Activated naive CD8-positive, alpha-beta T cell treated with anti-CD3 and anti-CD28 coated beads, Interleukin-2, amount 10 ng/mL, durations not matched to agents 7 days and 5 days (primary cell): ENCODE measurements at regions not wholly inside any gene's neighbourhood (a gene's known extent, or its start where the extent isn't known, plus 50 kb on each side); places are given as distances from the start of the nearest gene placed in this dataset.
A peak's percentile ranks its signal among the peaks of the same experiment; 100 is the strongest.

Experiments used
- ATAC-seq: fragments of 150-1000 bp; cut with Tn5 transposase; one replicate; pipeline ENCODE4 v1.10.0; 2021; ENCODE audit warnings: low read depth, moderate library complexity
- POLR2A ChIA-PET: fragments of 350-600 bp; sonication (Branson Sonifier 250); formaldehyde crosslinking; loops from one replicate; lab custom pipeline; 2021; ENCODE audit warnings: antibody characterized with exemption; lab: Charles Lee
- DNase-seq: peaks from one replicate; pipeline ENCODE4 v3.0.0; 2021
- H3K27ac Mint-ChIP-seq: one replicate; pipeline ENCODE4 v1.8.0; 2022; ENCODE audit warnings: mild to moderate bottlenecking, mixed read lengths
- H3K27me3 Mint-ChIP-seq: one replicate; pipeline ENCODE4 v1.8.0; 2022; ENCODE audit warnings: mild to moderate bottlenecking, moderate library complexity, mixed read lengths
- H3K36me3 Mint-ChIP-seq: one replicate; pipeline ENCODE4 v1.8.0; 2021; ENCODE audit warnings: mild to moderate bottlenecking, mixed read lengths
- H3K4me1 Mint-ChIP-seq: one replicate; pipeline ENCODE4 v1.8.0; 2021; ENCODE audit warnings: mixed read lengths
- H3K4me3 Mint-ChIP-seq: one replicate; pipeline ENCODE4 v1.8.0; 2022; ENCODE audit warnings: mild to moderate bottlenecking, moderate library complexity, mixed read lengths
- H3K9me3 Mint-ChIP-seq: one replicate; pipeline ENCODE4 v1.8.0; 2021; ENCODE audit warnings: mixed read lengths

DNA sequence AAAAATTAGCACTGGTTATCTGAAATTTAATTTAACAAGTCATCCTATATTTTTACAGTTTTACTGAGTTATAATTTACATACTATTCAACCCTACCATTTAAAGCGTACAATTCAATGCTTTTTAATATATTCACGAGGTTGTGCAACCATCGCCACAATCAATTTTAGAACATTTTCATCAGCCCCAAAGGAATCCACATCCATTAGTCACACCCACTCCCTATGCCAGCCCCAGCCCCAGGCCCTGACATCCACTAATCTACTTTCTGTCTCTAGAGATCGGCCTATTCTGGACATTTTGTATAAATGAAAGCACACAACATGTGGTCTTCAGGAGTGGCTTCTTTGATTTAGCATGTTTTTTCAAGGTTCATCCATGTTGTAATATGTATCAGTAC is 134.7 kb downstream of the PSMG1 start:
- POLR2A ChIA-PET, result no interaction called here
- H3K27me3 Mint-ChIP-seq, result no peaks in the 10 kb centered on the region
- H3K27ac Mint-ChIP-seq, result no peak overlapping the region
- no peaks in the 10 kb centered on the region for H3K4me1 Mint-ChIP-seq
- DNase-seq (no peak), ATAC-seq (no peak)
- no peak overlapping the region for H3K4me3 Mint-ChIP-seq
- H3K9me3 Mint-ChIP-seq, result no peaks in the 10 kb centered on the region
- no peaks in the 10 kb centered on the region for H3K36me3 Mint-ChIP-seq

DNA sequence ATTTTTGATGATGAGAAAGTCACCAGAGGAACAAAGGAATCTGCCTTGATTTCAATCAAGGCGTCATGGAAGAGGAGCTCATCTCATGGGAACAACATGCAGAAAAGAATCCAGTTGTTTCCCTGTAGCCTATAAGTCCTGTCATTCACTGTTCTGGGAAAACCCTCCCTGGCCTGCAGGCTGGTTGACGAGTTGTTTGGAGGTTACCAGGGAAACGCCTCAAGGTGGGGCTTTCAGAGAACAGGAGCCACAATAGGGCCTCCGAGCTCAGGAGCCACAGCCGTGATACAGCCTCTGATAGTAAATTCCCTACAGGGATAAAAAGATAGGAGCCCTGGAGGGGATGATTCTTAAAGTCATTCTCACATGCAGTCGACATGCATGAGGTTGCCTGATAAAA is 135.2 kb downstream of the PSMG1 start:
- no peaks in the 10 kb centered on the region for H3K27me3 Mint-ChIP-seq
- ATAC-seq, result no peak
- no peaks in the 10 kb centered on the region for H3K4me1 Mint-ChIP-seq
- H3K36me3 Mint-ChIP-seq, result no peaks in the 10 kb centered on the region
- peaks cover 2% of the 10 kb centered on the region for H3K9me3 Mint-ChIP-seq
- no peak overlapping the region for H3K4me3 Mint-ChIP-seq
- no peak for DNase-seq
- H3K27ac Mint-ChIP-seq, result no peak overlapping the region
- POLR2A ChIA-PET, result no interaction called here

DNA sequence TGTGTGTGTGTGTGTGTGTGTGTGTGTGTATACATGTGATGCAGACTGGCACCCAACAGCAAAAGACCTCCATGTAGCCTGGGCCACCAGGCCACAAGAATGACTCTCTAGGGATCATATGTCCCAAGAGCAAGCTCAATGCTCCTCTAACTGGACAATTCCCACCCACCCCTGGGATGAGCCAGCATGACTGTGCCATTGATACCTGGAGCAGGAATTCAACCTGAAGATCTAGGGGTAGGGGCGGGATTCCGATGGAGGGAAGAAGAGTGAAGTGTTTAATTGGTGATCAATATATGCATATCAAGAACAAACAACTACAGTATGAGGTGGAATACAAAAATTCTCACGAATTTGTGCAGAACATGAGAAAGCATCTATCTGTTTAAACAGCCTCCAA is 136.2 kb downstream of the PSMG1 start:
- DNase-seq (no peak), ATAC-seq (no peak)
- no peaks in the 10 kb centered on the region for H3K4me1 Mint-ChIP-seq
- H3K9me3 Mint-ChIP-seq, result peaks cover 3% of the 10 kb centered on the region
- no peaks in the 10 kb centered on the region for H3K36me3 Mint-ChIP-seq
- POLR2A ChIA-PET, result no interaction called here
- no peaks in the 10 kb centered on the region for H3K27me3 Mint-ChIP-seq
- H3K27ac Mint-ChIP-seq, result no peak overlapping the region
- no peak overlapping the region for H3K4me3 Mint-ChIP-seq

DNA sequence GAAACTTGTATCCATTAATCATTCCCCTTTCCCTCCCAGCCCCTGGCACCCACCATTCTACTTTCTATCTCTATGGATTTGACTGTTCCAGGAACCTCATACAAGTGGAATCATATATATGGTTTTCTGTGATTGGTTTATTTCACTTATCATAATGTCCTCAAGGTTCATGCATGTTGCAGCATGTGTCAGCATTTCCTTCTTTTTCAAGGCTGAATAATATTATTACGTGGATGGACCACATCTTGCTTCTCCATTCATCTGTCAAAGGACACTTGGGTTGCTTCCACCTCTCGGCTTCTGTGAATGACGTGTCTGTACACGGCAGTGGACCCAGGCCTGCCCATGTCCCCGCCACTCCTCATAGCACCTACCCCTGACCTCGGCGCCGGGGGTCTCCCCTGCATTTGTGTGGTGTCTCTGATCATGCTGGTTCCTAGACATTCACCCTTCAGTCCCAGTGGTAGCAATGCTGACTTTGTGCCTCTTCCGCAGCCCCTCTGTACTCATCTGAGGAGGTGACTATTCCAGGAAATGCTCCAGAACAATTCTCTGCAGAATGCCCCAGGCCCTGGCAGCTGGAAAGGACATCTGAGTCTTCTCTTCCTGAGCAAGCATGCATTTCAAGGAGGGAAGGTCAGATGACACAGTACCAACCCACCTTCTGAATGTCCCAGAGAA is 136.9 kb downstream of the PSMG1 start:
- H3K27ac Mint-ChIP-seq, result no peak overlapping the region
- ATAC-seq (no peak), DNase-seq (no peak)
- H3K4me1 Mint-ChIP-seq, result peaks cover under 1% of the 10 kb centered on the region
- H3K27me3 Mint-ChIP-seq, result no peaks in the 10 kb centered on the region
- peaks cover 3% of the 10 kb centered on the region for H3K9me3 Mint-ChIP-seq
- no peaks in the 10 kb centered on the region for H3K36me3 Mint-ChIP-seq
- POLR2A ChIA-PET, result no interaction called here
- no peak overlapping the region for H3K4me3 Mint-ChIP-seq

DNA sequence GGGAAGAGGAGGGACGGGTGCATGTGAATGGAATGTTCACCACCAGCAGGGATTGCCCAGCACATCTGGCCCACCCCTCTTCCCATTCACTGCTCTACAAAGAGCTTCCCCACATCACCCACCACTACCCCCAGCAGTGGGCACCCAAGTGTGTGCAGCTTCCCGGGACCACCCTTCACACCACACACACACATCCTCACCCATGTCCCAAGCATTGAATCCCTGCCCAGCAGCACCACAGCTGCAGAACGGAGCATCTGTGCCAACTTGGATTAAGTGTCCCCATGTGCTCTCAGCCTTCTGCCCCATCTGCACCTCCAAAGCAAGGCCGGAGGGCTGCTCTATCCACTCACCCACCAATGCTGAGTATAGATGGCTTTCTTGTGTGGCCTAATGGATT is 141.4 kb downstream of the PSMG1 start:
- POLR2A ChIA-PET, result no interaction called here
- H3K27ac Mint-ChIP-seq, result peak overlapping the region; percentile 10
- no peaks in the 10 kb centered on the region for H3K27me3 Mint-ChIP-seq
- H3K4me1 Mint-ChIP-seq, result peaks cover 9% of the 10 kb centered on the region
- ATAC-seq (no peak), DNase-seq (no peak)
- H3K36me3 Mint-ChIP-seq, result no peaks in the 10 kb centered on the region
- H3K4me3 Mint-ChIP-seq, result no peak overlapping the region
- peaks cover 3% of the 10 kb centered on the region for H3K9me3 Mint-ChIP-seq

DNA sequence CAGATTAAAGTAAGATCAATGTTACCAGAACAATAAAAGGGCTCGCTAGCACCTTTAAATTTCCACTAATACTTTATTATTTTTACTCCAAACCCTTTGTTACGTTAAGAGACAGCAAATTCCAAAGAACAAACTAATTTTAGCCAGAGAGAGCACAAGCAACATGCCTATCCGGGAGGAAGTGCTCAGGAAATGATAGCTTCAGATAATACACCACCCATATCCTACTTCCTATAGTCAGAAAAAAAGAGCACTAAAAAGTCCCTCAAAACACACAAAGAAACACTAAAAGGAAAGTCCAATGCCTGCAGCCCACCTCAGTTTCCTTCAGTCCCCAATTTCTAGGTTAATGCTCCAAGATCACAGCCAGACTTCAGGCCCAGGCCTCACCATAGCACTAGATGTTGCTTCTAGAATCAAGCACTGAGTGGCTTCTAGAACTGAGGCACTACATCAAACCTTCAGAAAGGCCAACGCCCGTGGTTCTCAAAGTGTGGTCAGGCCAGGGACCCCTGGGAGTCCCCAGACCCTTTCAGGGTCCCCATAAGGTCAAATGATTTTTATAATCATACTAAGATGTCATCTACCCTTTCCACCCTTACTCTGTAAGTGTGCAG is 142.6 kb downstream of the PSMG1 start:
- Mint-ChIP-seq H3K27me3 (no peaks in the 10 kb centered on the region), H3K27ac (no peak overlapping the region), H3K9me3 (peaks cover 3% of the 10 kb centered on the region), H3K36me3 (no peaks in the 10 kb centered on the region), H3K4me3 (no peak overlapping the region), H3K4me1 (peaks cover 9% of the 10 kb centered on the region)
- ATAC-seq (no peak), DNase-seq (no peak)
- POLR2A ChIA-PET, result no interaction called here

DNA sequence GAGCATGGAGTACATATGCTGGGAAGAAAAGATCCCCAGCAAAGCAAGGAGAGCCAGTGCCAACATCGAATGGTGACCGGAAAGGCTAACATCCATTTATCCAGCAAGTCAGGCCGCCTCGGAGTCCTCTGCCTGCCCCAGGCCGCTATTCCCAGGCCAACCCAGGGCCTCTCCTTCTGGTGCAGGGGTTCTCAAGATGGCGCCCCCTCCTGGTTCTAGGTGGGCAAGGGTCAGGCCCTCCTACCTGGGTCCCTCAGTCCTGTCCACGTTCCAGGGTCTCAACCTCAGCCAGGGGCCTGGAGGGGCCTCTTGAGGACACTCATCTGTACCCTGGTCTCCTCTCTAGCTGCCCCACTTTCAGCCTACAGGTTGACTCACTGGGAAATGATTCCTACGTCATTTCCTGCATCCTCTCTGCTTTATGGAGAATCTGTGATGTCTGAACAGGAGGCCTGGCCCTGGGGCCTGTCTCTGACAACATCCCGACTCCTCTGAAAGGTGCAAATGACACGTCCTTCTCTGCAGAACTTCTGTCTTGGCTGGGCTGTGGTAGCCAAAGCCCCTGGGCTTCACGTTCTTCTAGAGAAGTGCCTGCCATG is 145.3 kb downstream of the PSMG1 start:
- Mint-ChIP-seq H3K36me3 (no peaks in the 10 kb centered on the region), H3K9me3 (no peaks in the 10 kb centered on the region), H3K4me1 (peaks cover 11% of the 10 kb centered on the region), H3K4me3 (no peak overlapping the region), H3K27me3 (no peaks in the 10 kb centered on the region), H3K27ac (no peak overlapping the region)
- DNase-seq (no peak), ATAC-seq (no peak)
- POLR2A ChIA-PET, result no interaction called here

DNA sequence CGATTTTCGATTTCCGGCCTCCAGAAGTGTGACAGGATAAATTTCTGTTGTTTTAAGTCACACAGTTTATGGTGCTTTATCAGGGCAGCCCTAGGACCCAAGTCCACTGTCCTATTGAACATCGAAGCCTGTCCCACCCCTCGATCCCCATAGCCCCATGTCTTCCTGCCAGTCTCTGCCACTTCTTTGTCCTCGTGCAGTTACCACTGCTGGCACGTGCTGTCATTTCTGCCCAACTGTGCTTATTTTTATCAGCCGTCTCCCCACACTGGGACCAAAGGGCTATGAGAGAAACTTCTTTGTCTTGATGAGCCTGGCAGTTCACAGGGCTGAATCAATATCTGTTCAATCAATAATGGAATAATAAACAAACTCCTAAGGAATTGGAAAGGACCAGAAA is 146.7 kb downstream of the PSMG1 start:
- H3K27me3 Mint-ChIP-seq, result peaks cover 2% of the 10 kb centered on the region
- H3K4me3 Mint-ChIP-seq, result no peak overlapping the region
- POLR2A ChIA-PET, result no interaction called here
- H3K36me3 Mint-ChIP-seq, result no peaks in the 10 kb centered on the region
- no peaks in the 10 kb centered on the region for H3K9me3 Mint-ChIP-seq
- ATAC-seq (no peak), DNase-seq (no peak)
- peaks cover 11% of the 10 kb centered on the region for H3K4me1 Mint-ChIP-seq
- H3K27ac Mint-ChIP-seq, result no peak overlapping the region

DNA sequence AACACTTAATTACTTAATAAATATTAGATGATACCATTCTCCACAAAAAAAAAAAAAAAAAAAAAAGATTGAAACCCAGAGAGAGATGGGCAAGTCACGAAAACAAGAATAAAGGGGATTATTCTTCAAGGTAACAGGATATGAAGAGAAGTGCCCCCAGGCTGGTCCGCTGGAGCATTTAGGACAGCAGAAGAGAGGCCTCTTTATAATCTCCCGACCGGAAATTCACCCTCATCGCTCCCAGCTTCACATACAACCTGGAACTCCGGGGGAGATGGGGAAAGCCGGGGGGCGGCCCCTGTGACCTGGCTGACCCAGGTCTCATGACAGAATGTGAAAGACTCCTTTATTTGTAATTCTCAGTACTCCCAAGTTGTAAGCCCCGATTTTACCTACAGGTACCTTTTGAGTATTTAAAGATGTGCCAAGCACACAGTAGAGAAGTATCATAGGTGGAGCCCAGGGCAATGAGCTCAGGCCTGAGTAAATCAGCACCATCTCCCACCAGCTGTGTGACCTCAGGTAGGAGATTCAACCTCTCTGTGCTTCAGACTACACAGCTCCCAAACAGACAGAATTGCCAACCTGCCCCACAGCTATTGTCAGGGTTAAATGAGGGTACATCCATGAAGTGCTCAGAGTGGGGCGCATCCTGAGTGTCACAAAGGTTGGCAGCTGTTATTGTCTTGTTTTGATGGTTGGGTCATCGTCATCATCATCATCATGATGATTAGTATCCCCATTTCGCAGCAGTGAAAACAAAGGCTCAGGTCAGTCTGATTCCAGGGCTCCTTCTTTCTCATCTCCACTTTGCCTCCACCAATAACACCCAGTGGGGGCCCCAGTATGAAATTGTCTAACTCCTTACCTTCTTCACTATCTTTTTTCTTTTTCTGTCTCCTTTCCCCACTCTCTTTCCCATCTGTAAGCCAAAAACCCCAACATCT is 148.4 kb downstream of the PSMG1 start:
- Mint-ChIP-seq H3K9me3 (no peaks in the 10 kb centered on the region), H3K4me1 (peaks cover 2% of the 10 kb centered on the region), H3K27ac (peak overlapping the region; percentile 5), H3K4me3 (no peak overlapping the region), H3K27me3 (peaks cover 2% of the 10 kb centered on the region), H3K36me3 (no peaks in the 10 kb centered on the region)
- POLR2A ChIA-PET, result no interaction called here
- ATAC-seq (no peak), DNase-seq (no peak)

DNA sequence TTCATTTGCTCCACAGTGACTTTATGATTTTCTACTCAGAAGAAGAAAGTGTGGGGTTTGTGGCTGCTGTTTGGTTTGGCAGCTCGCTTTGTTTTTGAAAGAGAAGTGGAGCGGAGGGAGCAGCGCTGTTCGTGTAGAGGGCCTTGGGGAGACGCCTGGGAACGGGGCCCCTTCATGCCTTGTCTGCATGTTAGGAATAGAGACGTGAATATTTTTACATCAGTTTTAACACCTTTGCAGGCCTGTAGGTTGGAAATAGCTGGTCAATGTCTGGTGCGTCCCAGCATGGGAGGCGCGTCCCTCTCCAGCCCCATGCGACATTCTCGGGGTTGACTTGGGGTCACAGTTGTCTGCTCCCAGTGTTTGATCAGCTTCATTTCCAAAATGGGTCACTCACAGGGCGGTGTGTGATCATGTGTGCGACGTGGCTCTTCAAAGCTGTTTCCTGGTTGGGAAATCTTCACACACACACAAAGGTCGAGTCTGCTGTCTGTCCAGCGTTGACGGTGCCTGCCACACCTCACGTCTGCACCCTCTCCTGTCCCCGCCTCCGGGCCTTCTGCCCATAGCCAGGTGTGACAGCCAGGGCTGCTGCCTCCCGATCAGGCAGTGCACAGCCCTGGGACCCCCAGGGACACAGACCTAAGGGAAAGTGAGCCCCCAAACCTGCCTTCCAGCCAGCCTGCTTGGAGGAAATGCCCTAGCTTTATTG is 149.2 kb downstream of the PSMG1 start:
- POLR2A ChIA-PET, result no interaction called here
- ATAC-seq, result no peak
- Mint-ChIP-seq H3K9me3 (no peaks in the 10 kb centered on the region), H3K4me3 (peak overlapping the region; percentile 22), H3K36me3 (no peaks in the 10 kb centered on the region), H3K4me1 (peaks cover 2% of the 10 kb centered on the region), H3K27me3 (peaks cover 2% of the 10 kb centered on the region), H3K27ac (no peak overlapping the region)
- no peak for DNase-seq

DNA sequence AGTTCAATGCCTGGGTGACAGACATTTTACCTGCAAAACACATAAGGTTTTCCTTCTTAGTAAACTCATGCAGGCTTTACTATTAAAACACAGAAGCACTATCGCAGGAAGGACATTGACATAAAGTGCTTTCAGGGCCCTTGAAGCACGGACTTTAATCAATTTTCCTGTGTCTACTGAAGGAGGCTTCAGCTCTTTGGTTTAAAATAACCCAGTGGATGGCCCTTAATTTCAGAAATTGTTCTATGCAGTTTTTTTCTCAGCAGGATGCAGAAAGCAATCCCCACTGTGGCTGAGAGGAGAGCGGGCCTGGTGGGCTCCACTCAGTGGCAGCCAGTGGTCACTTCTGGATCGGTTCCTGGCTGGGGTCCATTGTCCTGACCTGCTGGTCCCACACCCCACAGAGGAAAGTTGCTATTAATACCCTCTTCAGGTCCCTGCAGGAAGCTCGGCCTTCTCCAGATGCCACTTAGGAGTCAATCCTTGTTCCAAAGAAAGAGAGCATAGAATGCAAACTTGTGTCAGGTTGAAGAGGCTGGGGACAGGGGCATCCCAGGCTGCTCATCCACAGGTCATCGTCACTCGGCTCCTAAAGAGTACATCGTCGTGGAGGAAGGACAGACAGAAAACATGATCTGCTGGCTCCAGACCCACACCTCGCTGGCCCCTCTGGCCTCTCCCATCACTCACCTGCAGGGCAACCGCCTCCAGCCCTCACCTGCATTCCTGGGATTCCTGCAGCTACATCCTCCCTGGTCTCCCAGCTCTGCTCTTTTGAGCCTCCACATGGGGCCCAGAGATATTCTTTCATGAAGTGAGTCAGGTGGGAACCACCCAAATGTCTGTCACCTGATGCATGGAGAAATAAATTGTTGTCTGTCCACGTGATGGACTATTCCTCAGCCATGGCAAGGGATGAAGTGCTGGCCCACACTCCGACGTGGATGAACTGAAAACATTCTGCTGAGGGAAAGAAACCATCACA is 153.1 kb downstream of the PSMG1 start:
- Mint-ChIP-seq H3K4me1 (peaks cover 2% of the 10 kb centered on the region), H3K36me3 (no peaks in the 10 kb centered on the region), H3K27me3 (peaks cover 5% of the 10 kb centered on the region), H3K4me3 (no peak overlapping the region), H3K9me3 (peaks cover 5% of the 10 kb centered on the region), H3K27ac (no peak overlapping the region)
- DNase-seq (no peak), ATAC-seq (no peak)
- POLR2A ChIA-PET, result no interaction called here

DNA sequence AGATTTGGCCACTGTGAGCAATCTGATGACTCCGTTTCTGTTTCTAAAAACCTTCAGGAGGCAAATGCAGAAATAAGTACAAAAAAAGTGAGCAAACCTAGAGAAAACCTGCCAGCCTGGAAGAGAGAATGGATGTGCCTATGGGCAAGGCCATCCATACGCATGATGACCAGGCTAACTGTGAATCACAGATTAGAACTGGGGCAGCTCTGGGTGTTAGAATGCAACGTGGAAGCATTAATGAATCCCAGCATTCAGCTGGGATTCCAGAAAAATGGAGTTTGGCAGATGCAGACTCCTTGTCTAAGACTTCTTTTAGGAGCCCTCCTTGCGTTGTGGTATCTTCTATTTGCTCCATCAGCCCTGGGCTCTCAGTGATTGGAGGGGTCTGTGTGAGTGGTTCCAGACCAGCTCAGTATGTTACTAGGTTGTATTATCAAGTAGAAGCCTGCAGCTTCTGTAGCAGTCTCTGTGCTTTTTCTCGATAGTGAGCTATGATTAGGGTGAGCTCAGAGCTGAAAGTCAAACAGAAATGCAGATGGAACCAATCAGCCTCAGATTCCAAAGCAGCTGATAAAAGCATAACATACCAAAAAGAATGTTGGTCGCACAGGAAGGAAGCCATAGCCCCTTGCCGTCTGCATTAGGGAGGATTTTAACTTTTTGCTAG is 154.0 kb downstream of the PSMG1 start:
- POLR2A ChIA-PET, result no interaction called here
- peaks cover 5% of the 10 kb centered on the region for H3K27me3 Mint-ChIP-seq
- peaks cover 2% of the 10 kb centered on the region for H3K4me1 Mint-ChIP-seq
- H3K4me3 Mint-ChIP-seq, result no peak overlapping the region
- no peak for ATAC-seq
- no peaks in the 10 kb centered on the region for H3K36me3 Mint-ChIP-seq
- H3K9me3 Mint-ChIP-seq, result peaks cover 6% of the 10 kb centered on the region
- H3K27ac Mint-ChIP-seq, result no peak overlapping the region
- DNase-seq, result no peak
